WTC11 (cell line): ENCODE measurements at regions not wholly inside any gene's neighbourhood (a gene's known extent, or its start where the extent isn't known, plus 50 kb on each side); places are given as distances from the start of the nearest gene placed in this dataset.

Experiments used
- AFF4 ChIP-seq: sonication (generic); formaldehyde crosslinking; IDR thresholded peaks from 2 replicates; pipeline ENCODE4 v1.8.1; 2023; ENCODE audit warnings: mild to moderate bottlenecking, missing genetic modification reagents, borderline replicate concordance
- ATF1 ChIP-seq: sonication (generic); formaldehyde crosslinking; IDR thresholded peaks from 2 replicates; pipeline ENCODE4 v1.8.1; 2023; ENCODE audit warnings: mild to moderate bottlenecking, moderate library complexity, missing genetic modification reagents
- IRF1 ChIP-seq: sonication (generic); formaldehyde crosslinking; IDR thresholded peaks from 2 replicates; pipeline ENCODE4 v1.8.0; 2023; ENCODE audit warnings: missing genetic modification reagents
- KAT7 ChIP-seq: sonication (generic); formaldehyde crosslinking; IDR thresholded peaks from 2 replicates; pipeline ENCODE4 v1.8.1; 2023; ENCODE audit warnings: missing genetic modification reagents, mild to moderate bottlenecking, borderline replicate concordance
- MAX ChIP-seq: sonication (generic); formaldehyde crosslinking; IDR thresholded peaks from 2 replicates; pipeline ENCODE4 v1.8.0; 2022; ENCODE audit warnings: mild to moderate bottlenecking, missing genetic modification reagents
- PRDM15 ChIP-seq: sonication (generic); formaldehyde crosslinking; IDR thresholded peaks from 2 replicates; pipeline ENCODE4 v1.8.0; 2022; ENCODE audit warnings: missing genetic modification reagents
- RELA ChIP-seq: sonication (generic); formaldehyde crosslinking; IDR thresholded peaks from 2 replicates; pipeline ENCODE4 v1.8.1; 2022; ENCODE audit warnings: missing genetic modification reagents, mild to moderate bottlenecking, borderline replicate concordance
- ZNF121 ChIP-seq: sonication (generic); formaldehyde crosslinking; IDR thresholded peaks from 2 replicates; pipeline ENCODE4 v1.8.0; 2023; ENCODE audit warnings: missing genetic modification reagents
- TF ChIP-seq, protein P1 (sequence below): fragments of 200-600 bp; IDR thresholded peaks from 2 replicates; pipeline ENCODE4 v1.8.0; 2022; ENCODE audit warnings: antibody characterized with exemption

GRCh38 chr4:66640233-66640990 is 904.9 kb downstream of the CENPC start:
- TF ChIP-seq, protein P1, sequence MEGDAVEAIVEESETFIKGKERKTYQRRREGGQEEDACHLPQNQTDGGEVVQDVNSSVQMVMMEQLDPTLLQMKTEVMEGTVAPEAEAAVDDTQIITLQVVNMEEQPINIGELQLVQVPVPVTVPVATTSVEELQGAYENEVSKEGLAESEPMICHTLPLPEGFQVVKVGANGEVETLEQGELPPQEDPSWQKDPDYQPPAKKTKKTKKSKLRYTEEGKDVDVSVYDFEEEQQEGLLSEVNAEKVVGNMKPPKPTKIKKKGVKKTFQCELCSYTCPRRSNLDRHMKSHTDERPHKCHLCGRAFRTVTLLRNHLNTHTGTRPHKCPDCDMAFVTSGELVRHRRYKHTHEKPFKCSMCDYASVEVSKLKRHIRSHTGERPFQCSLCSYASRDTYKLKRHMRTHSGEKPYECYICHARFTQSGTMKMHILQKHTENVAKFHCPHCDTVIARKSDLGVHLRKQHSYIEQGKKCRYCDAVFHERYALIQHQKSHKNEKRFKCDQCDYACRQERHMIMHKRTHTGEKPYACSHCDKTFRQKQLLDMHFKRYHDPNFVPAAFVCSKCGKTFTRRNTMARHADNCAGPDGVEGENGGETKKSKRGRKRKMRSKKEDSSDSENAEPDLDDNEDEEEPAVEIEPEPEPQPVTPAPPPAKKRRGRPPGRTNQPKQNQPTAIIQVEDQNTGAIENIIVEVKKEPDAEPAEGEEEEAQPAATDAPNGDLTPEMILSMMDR, result no peak
- no peak for TF ChIP-seq ZNF121 (CRISPR knock-in tag)
- no peak for TF ChIP-seq IRF1 (CRISPR knock-in tag)
- TF ChIP-seq RELA, result no peak
- TF ChIP-seq AFF4 (CRISPR knock-in tag), result no peak
- no peak for TF ChIP-seq MAX
- TF ChIP-seq PRDM15, result no peak
- no peak for TF ChIP-seq ATF1 (CRISPR knock-in tag)
- no peak for TF ChIP-seq KAT7 (CRISPR knock-in tag)
